Keratinocyte (primary cell): ENCODE measurements at regions not wholly inside any gene's neighbourhood (a gene's known extent, or its start where the extent isn't known, plus 50 kb on each side); places are given as distances from the start of the nearest gene placed in this dataset.

Experiments used
- DNase-seq: peaks from one replicate; pipeline ENCODE4 v3.0.0-alpha.2; 2011; ENCODE audit warnings: low read depth, missing footprints, low spot score
- FAIRE-seq: peaks from 2 replicates; lab custom pipeline; 2011; peaks lifted over from hg19 to GRCh38; lab: Jason Lieb, UNC
- H2AFZ ChIP-seq: 2 replicates; pipeline ENCODE4 v1.6.0; 2012; ENCODE audit warnings: low read length, control low read depth, inconsistent platforms; ENCODE audit not compliant: control insufficient read depth
- H3K27ac ChIP-seq: 2 replicates; pipeline ENCODE4 v1.5.1; 2011; ENCODE audit warnings: low read length; ENCODE audit not compliant: control insufficient read depth, insufficient read depth
- H3K27me3 ChIP-seq: 3 replicates; pipeline ENCODE4 v1.6.0; 2011; ENCODE audit warnings: low read length; ENCODE audit not compliant: control insufficient read depth, insufficient read depth; ENCODE audit errors: extremely low read depth
- H3K36me3 ChIP-seq, 2 experiments: 2 replicates in 1 of 2; 3 replicates in 1 of 2; pipeline ENCODE4 v1.5.1; 2011; ENCODE audit warnings: low read length in 2 of 2, mild to moderate bottlenecking in 1 of 2; ENCODE audit not compliant: control insufficient read depth in 2 of 2, insufficient read depth in 2 of 2; ENCODE audit errors: extremely low read depth in 1 of 2
- H3K4me1 ChIP-seq: 3 replicates; pipeline ENCODE4 v1.5.1; 2011; ENCODE audit warnings: low read length; ENCODE audit not compliant: control insufficient read depth, insufficient read depth; ENCODE audit errors: extremely low read depth
- H3K4me2 ChIP-seq: 3 replicates; pipeline ENCODE4 v1.6.0; 2011; ENCODE audit warnings: low read depth, low read length; ENCODE audit not compliant: control insufficient read depth, insufficient read depth; ENCODE audit errors: extremely low read depth
- H3K4me3 ChIP-seq, 3 experiments: fragments of 200-600 bp in 1 of 3; sonication (generic) in 1 of 3; 2 replicates in 2 of 3; 3 replicates in 1 of 3; pipeline ENCODE4 v1.5.1; 2011 to 2016; ENCODE audit warnings: low read length in 3 of 3, mild to moderate bottlenecking in 3 of 3, control low read depth in 2 of 3, inconsistent platforms in 1 of 3, low read depth in 1 of 3, mixed read lengths in 1 of 3, mixed run types in 1 of 3, moderate library complexity in 1 of 3; ENCODE audit not compliant: control insufficient read depth in 2 of 3, insufficient read depth in 2 of 3; ENCODE audit errors: extremely low read depth in 1 of 3
- H3K79me2 ChIP-seq: 2 replicates; pipeline ENCODE4 v1.6.0; 2012; ENCODE audit warnings: low read length; ENCODE audit not compliant: control insufficient read depth, insufficient read depth
- H3K9ac ChIP-seq: 3 replicates; pipeline ENCODE4 v1.6.0; 2011; ENCODE audit warnings: low read length; ENCODE audit not compliant: control insufficient read depth, insufficient read depth; ENCODE audit errors: extremely low read depth
- H3K9me1 ChIP-seq: 3 replicates; pipeline ENCODE4 v1.6.0; 2011; ENCODE audit warnings: low read length; ENCODE audit not compliant: control insufficient read depth, insufficient read depth; ENCODE audit errors: extremely low read depth
- H3K9me3 ChIP-seq: 2 replicates; pipeline ENCODE4 v1.5.1; 2012; ENCODE audit warnings: low read depth, low read length; ENCODE audit not compliant: control insufficient read depth
- H4K20me1 ChIP-seq: 3 replicates; pipeline ENCODE4 v1.6.0; 2011; ENCODE audit warnings: low read length; ENCODE audit not compliant: control insufficient read depth, insufficient read depth; ENCODE audit errors: extremely low read depth
- CTCF ChIP-seq, 3 experiments: IDR thresholded peaks in 1 of 3; conservative IDR thresholded peaks in 1 of 3; optimal IDR thresholded peaks in 1 of 3; 2 replicates in 2 of 3; 3 replicates in 1 of 3; pipeline versions ENCODE3 to v1.5.1; 2011; ENCODE audit warnings: low read length in 3 of 3, mild to moderate bottlenecking in 3 of 3, moderate library complexity in 2 of 3, control low read depth in 1 of 3, inconsistent platforms in 1 of 3; ENCODE audit not compliant: insufficient read depth in 2 of 3; ENCODE audit errors: extremely low read depth in 1 of 3
- EZH2 ChIP-seq: IDR thresholded peaks from one replicate; pipeline ENCODE4 v1.6.1; 2012; ENCODE audit warnings: inconsistent platforms, mild to moderate bottlenecking, low read length, moderate library complexity
- dilution Hi-C: fragments of 300-500 bp; cut with MboI; formaldehyde crosslinking; loops from one replicate; pipeline ENCODE4 v1.7.0; 2020; ENCODE audit warnings: low sequenced_read_pairs; ENCODE audit not compliant: extremely low pct_ligation_motif_present

GRCh38 chr13:38204556-38204955 is 145.1 kb upstream of the UFM1 start:
- no peak for FAIRE-seq
- Histone ChIP-seq H3K27ac (no peak overlapping the region), H2AFZ (no peak overlapping the region), H3K4me2 (no peak overlapping the region), H3K9ac (no peak overlapping the region), H3K4me1 (peaks cover 6% of the 10 kb centered on the region), H3K79me2 (no peaks in the 10 kb centered on the region), H3K9me1 (no peaks in the 10 kb centered on the region), H3K9me3 (no peaks in the 10 kb centered on the region), H3K4me3 (no peak overlapping the region), H4K20me1 (no peaks in the 10 kb centered on the region), H3K36me3 (no peaks in the 10 kb centered on the region), H3K27me3 (no peaks in the 10 kb centered on the region)
- TF ChIP-seq EZH2 (no peak), CTCF (optimal IDR thresholded peaks at IDR 0.05 in 1 of 3, IDR thresholded peaks at IDR 0.05 in 1 of 3, conservative IDR thresholded peaks at IDR 0.05 in 1 of 3; ENCODE audit: extremely low read depth in 1 of 3, insufficient read depth in 2 of 3, low read length in 3 of 3) (no peak)
- dilution Hi-C loops = no loop called here
- DNase-seq = no peak

- Histone ChIP-seq H3K9ac (no peak overlapping the region), H2AFZ (no peak overlapping the region), H3K9me1 (no peaks in the 10 kb centered on the region), H4K20me1 (no peaks in the 10 kb centered on the region), H3K4me1 (peaks cover 6% of the 10 kb centered on the region), H3K27me3 (no peaks in the 10 kb centered on the region), H3K27ac (no peak overlapping the region), H3K4me3 (no peak overlapping the region), H3K9me3 (no peaks in the 10 kb centered on the region), H3K36me3 (no peaks in the 10 kb centered on the region), H3K79me2 (no peaks in the 10 kb centered on the region), H3K4me2 (no peak overlapping the region)
- dilution Hi-C loops = no loop called here
- no peak for TF ChIP-seq EZH2
- DNase-seq (no peak), FAIRE-seq (peak; percentile 48)
These were observed 146.9 kb upstream of the UFM1 start for GRCh38 chr13:38202740-38203139.

- no peaks in the 10 kb centered on the region for H3K9me1 ChIP-seq
- no peak overlapping the region for H2AFZ ChIP-seq
- DNase-seq (no peak), FAIRE-seq (no peak)
- H3K9ac ChIP-seq = no peak overlapping the region
- H3K4me2 ChIP-seq = no peak overlapping the region
- H4K20me1 ChIP-seq = no peaks in the 10 kb centered on the region
- H3K36me3 ChIP-seq = no peaks in the 10 kb centered on the region
- H3K9me3 ChIP-seq = no peaks in the 10 kb centered on the region
- no peak overlapping the region for H3K4me3 ChIP-seq
- no peak for TF ChIP-seq CTCF (optimal IDR thresholded peaks at IDR 0.05 in 1 of 3, IDR thresholded peaks at IDR 0.05 in 1 of 3, conservative IDR thresholded peaks at IDR 0.05 in 1 of 3; ENCODE audit: extremely low read depth in 1 of 3, insufficient read depth in 2 of 3, low read length in 3 of 3)
- TF ChIP-seq EZH2 = no peak
- H3K27ac ChIP-seq = no peak overlapping the region
- H3K79me2 ChIP-seq = no peaks in the 10 kb centered on the region
- no peaks in the 10 kb centered on the region for H3K27me3 ChIP-seq
- H3K4me1 ChIP-seq = no peaks in the 10 kb centered on the region
- dilution Hi-C loops = no loop called here
These were observed 158.6 kb upstream of the UFM1 start for GRCh38 chr13:38191016-38191415.
